Neural progenitor cell (in vitro differentiated cells): ENCODE measurements at regions not wholly inside any gene's neighbourhood (a gene's known extent, or its start where the extent isn't known, plus 50 kb on each side); places are given as distances from the start of the nearest gene placed in this dataset.

Source experiments
- DNase-seq: peaks from one replicate; pipeline ENCODE4 v3.0.0-alpha.2; 2016; ENCODE audit warnings: low spot score
- H2AFZ ChIP-seq: fragments of 200-600 bp; sonication (generic); replicated peaks from 2 replicates; pipeline ENCODE4 v1.6.1; 2016; ENCODE audit warnings: antibody characterized with exemption
- H3F3A ChIP-seq: fragments of 200-600 bp; sonication (generic); 2 replicates; pipeline ENCODE4 v1.6.1; 2016; ENCODE audit warnings: antibody characterized with exemption, low read depth
- H3K27ac ChIP-seq: fragments of 200-600 bp; sonication (generic); 2 replicates; pipeline ENCODE4 v1.5.1; 2016; ENCODE audit warnings: mild to moderate bottlenecking
- H3K27me3 ChIP-seq: fragments of 200-600 bp; sonication (generic); 2 replicates; pipeline ENCODE4 v1.6.1; 2016; ENCODE audit warnings: mild to moderate bottlenecking, moderate library complexity
- H3K36me3 ChIP-seq: fragments of 200-600 bp; sonication (generic); 2 replicates; pipeline ENCODE4 v1.5.1; 2016
- H3K4me1 ChIP-seq: fragments of 200-600 bp; sonication (generic); 2 replicates; pipeline ENCODE4 v1.6.1; 2016; ENCODE audit warnings: mixed run types
- H3K4me2 ChIP-seq: fragments of 200-600 bp; sonication (generic); 2 replicates; pipeline ENCODE4 v1.6.1; 2016
- H3K4me3 ChIP-seq: fragments of 200-600 bp; sonication (generic); 2 replicates; pipeline ENCODE4 v1.5.1; 2016
- H3K79me2 ChIP-seq: fragments of 200-600 bp; sonication (generic); 2 replicates; pipeline ENCODE4 v1.6.1; 2016; ENCODE audit warnings: low read depth
- H3K9ac ChIP-seq: fragments of 200-600 bp; sonication (generic); 2 replicates; pipeline ENCODE4 v1.6.1; 2016
- H3K9me3 ChIP-seq: fragments of 200-600 bp; sonication (generic); 2 replicates; pipeline ENCODE4 v1.5.1; 2016; ENCODE audit warnings: low read depth
- H4K20me1 ChIP-seq: fragments of 200-600 bp; sonication (generic); 2 replicates; pipeline ENCODE4 v1.6.1; 2016; ENCODE audit warnings: low read depth
- H3K27ac Mint-ChIP-seq: 3 replicates; pipeline ENCODE4 v1.8.0; 2021; ENCODE audit warnings: mixed read lengths
- H3K27me3 Mint-ChIP-seq: 2 replicates; pipeline ENCODE4 v1.8.0; 2022; ENCODE audit warnings: low read depth, mild to moderate bottlenecking, inconsistent platforms, moderate library complexity, mixed read lengths; ENCODE audit not compliant: insufficient read depth
- H3K36me3 Mint-ChIP-seq: 3 replicates; pipeline ENCODE4 v1.8.0; 2021; ENCODE audit warnings: mixed read lengths
- H3K4me1 Mint-ChIP-seq: 3 replicates; pipeline ENCODE4 v1.8.0; 2021; ENCODE audit warnings: mixed read lengths
- H3K4me3 Mint-ChIP-seq: 3 replicates; pipeline ENCODE4 v1.8.0; 2021; ENCODE audit warnings: mild to moderate bottlenecking, moderate library complexity, mixed read lengths
- H3K9me3 Mint-ChIP-seq: 3 replicates; pipeline ENCODE4 v1.8.0; 2020; ENCODE audit warnings: mixed read lengths
- EZH2 ChIP-seq: fragments of 200-600 bp; sonication (generic); IDR thresholded peaks from 2 replicates; pipeline ENCODE4 v1.6.1; 2017; ENCODE audit warnings: antibody characterized with exemption, mild to moderate bottlenecking, moderate library complexity
- EZH2phosphoT487 ChIP-seq: fragments of 200-600 bp; sonication (generic); IDR thresholded peaks from 2 replicates; pipeline ENCODE4 v1.6.1; 2017; ENCODE audit warnings: antibody characterized with exemption
- TF ChIP-seq, protein P1 (sequence below): fragments of 200-600 bp; sonication (generic); IDR thresholded peaks from 2 replicates; pipeline ENCODE4 v1.5.1; 2017; ENCODE audit warnings: antibody characterized with exemption, mild to moderate bottlenecking

DNA sequence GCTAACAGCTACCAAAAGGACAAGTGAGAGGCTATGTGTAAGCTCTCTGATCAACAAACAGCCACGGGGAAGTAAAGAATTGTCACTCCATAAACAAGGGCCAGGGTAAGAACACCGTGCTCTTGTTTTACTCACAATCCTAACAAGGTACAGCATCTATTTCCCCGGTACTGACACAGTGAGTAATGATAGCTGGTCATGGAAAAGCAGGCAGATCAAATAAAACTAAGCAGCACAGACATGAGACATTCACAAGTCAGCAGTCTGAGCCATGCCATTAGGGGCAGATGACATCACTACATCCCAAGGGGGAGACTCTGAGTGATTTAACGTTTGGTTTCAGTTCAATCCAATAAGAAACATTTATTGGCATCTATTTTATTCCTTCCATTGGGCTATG is 54.4 kb downstream of the ARL6IP4 start:
- TF ChIP-seq EZH2phosphoT487 (no peak), EZH2 (no peak)
- TF ChIP-seq, protein P1, sequence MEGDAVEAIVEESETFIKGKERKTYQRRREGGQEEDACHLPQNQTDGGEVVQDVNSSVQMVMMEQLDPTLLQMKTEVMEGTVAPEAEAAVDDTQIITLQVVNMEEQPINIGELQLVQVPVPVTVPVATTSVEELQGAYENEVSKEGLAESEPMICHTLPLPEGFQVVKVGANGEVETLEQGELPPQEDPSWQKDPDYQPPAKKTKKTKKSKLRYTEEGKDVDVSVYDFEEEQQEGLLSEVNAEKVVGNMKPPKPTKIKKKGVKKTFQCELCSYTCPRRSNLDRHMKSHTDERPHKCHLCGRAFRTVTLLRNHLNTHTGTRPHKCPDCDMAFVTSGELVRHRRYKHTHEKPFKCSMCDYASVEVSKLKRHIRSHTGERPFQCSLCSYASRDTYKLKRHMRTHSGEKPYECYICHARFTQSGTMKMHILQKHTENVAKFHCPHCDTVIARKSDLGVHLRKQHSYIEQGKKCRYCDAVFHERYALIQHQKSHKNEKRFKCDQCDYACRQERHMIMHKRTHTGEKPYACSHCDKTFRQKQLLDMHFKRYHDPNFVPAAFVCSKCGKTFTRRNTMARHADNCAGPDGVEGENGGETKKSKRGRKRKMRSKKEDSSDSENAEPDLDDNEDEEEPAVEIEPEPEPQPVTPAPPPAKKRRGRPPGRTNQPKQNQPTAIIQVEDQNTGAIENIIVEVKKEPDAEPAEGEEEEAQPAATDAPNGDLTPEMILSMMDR, result no peak
- no peak for DNase-seq
- no peak overlapping the region for H3K4me3 Mint-ChIP-seq
- Histone ChIP-seq H3K4me1 (no peaks in the 10 kb centered on the region), H3K27me3 (no peaks in the 10 kb centered on the region), H3K4me3 (no peak overlapping the region), H3F3A (no peaks in the 10 kb centered on the region), H2AFZ (no peak overlapping the region), H3K27ac (no peak overlapping the region), H3K9ac (no peak overlapping the region), H3K4me2 (no peak overlapping the region), H4K20me1 (no peaks in the 10 kb centered on the region), H3K79me2 (no peaks in the 10 kb centered on the region), H3K36me3 (no peaks in the 10 kb centered on the region), H3K9me3 (no peaks in the 10 kb centered on the region)
- no peak overlapping the region for H3K27ac Mint-ChIP-seq
- H3K36me3 Mint-ChIP-seq, result peaks cover 2% of the 10 kb centered on the region
- H3K9me3 Mint-ChIP-seq, result no peaks in the 10 kb centered on the region
- no peaks in the 10 kb centered on the region for H3K4me1 Mint-ChIP-seq
- H3K27me3 Mint-ChIP-seq, result peaks cover 9% of the 10 kb centered on the region

DNA sequence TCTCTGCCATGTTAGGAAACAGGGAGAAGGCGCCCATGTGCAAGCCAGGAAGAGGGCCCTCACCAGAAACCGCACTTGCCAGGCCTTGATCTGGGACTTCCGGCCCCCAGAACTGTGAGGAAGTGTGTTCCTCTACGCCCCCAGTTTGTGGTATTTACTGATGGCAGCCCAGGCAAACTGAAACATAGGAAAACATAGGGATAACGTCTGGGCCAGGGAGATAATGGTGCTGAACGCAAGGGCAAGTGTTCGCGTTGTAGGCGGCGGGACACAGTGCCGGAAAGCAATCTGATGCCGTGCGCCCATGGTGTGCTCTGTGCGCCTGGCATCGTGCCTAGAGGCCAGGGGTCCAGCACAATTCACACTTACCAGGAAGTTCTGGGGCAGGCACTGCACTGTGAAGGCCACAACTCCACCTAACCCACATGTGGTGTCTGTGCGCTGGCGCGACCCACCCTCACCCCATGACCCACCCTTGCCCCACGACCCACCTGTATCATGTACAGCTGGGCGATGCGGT is 53.6 kb downstream of the ARL6IP4 start:
- Histone ChIP-seq H3K27me3 (no peaks in the 10 kb centered on the region), H3K36me3 (no peaks in the 10 kb centered on the region), H4K20me1 (no peaks in the 10 kb centered on the region), H3K4me1 (no peaks in the 10 kb centered on the region), H2AFZ (no peak overlapping the region), H3K4me3 (no peak overlapping the region), H3K79me2 (no peaks in the 10 kb centered on the region), H3K9ac (no peak overlapping the region), H3K9me3 (no peaks in the 10 kb centered on the region), H3F3A (no peaks in the 10 kb centered on the region), H3K27ac (no peak overlapping the region), H3K4me2 (no peak overlapping the region)
- Mint-ChIP-seq H3K27ac (peak overlapping the region; percentile 13), H3K9me3 (no peaks in the 10 kb centered on the region), H3K4me1 (no peaks in the 10 kb centered on the region), H3K4me3 (no peak overlapping the region), H3K27me3 (peaks cover 9% of the 10 kb centered on the region), H3K36me3 (peaks cover 2% of the 10 kb centered on the region)
- no peak for TF ChIP-seq EZH2phosphoT487
- TF ChIP-seq, protein P1, result no peak
- TF ChIP-seq EZH2, result no peak
- no peak for DNase-seq

DNA sequence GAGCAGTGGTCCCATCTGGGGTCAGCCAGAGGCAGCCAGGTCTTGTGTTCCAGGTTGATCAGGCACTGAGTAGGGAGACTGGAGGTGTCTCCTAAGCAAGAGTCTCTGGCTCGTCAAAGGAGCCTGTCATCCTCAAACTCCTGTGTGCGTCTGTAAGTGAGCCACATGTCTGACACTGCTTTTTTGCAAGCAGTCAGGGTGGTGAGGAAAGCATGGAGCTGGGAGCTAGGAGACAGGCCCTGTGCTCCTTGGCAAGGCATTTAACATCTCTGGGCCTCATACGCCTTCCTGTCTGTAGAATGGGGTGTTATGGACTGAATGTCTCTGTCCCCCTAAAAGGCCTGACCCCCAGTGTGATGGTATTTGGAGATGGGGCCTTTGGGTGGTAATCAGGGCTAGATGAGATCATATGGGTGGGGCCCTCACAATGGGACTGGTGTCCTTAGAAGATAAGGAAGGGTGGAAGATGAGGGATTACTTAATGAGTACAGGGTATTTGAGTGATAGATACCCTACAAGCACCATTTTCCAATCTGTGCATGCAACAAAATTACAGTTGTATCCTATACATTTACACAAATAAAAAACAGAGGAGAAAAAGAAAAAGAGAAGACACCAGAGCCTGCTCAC is 53.0 kb downstream of the ARL6IP4 start:
- Mint-ChIP-seq H3K27ac (peak overlapping the region; percentile 13), H3K9me3 (no peaks in the 10 kb centered on the region)
- H3K9ac ChIP-seq, result no peak overlapping the region

More for the DNA sequence above, 53.0 kb downstream of the ARL6IP4 start:
- TF ChIP-seq EZH2phosphoT487 (no peak), EZH2 (no peak)
- TF ChIP-seq, protein P1, result no peak
- Histone ChIP-seq H4K20me1 (no peaks in the 10 kb centered on the region), H2AFZ (no peak overlapping the region), H3K36me3 (no peaks in the 10 kb centered on the region), H3F3A (no peaks in the 10 kb centered on the region), H3K4me1 (no peaks in the 10 kb centered on the region), H3K9me3 (no peaks in the 10 kb centered on the region), H3K4me3 (no peak overlapping the region), H3K27me3 (no peaks in the 10 kb centered on the region), H3K4me2 (no peak overlapping the region), H3K79me2 (no peaks in the 10 kb centered on the region), H3K27ac (no peak overlapping the region)
- peaks cover 2% of the 10 kb centered on the region for H3K36me3 Mint-ChIP-seq
- DNase-seq, result no peak
- H3K27me3 Mint-ChIP-seq, result peaks cover 5% of the 10 kb centered on the region
- no peaks in the 10 kb centered on the region for H3K4me1 Mint-ChIP-seq
- no peak overlapping the region for H3K4me3 Mint-ChIP-seq
